ENCODE measurements at regions not wholly inside any gene's neighbourhood (a gene's known extent, or its start where the extent isn't known, plus 50 kb on each side); places are given as distances from the start of the nearest gene placed in this dataset.

DNA sequence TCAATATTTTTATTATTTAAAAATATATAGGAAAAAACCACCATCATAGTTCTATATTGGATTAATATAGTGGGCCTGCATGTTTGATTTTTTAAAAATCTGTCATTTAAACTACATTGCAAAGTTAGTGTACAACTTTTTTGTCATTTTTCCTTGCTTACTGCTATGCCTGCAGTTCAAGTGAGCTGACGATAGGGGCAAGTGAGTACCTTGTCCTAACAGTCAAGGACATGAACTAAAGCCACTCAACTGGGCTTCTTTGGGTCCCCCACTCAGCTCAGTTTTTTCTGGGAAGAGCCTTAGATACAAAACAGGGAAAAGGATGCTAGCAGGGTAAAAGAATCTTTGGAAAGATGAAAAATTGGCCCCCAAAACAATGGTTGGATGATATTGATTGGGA lies 269.9 kb downstream of the MAN2A1 start:
- Mint-ChIP-seq H3K27ac (no peak overlapping the region), H3K4me3 (no peak overlapping the region)

DNA sequence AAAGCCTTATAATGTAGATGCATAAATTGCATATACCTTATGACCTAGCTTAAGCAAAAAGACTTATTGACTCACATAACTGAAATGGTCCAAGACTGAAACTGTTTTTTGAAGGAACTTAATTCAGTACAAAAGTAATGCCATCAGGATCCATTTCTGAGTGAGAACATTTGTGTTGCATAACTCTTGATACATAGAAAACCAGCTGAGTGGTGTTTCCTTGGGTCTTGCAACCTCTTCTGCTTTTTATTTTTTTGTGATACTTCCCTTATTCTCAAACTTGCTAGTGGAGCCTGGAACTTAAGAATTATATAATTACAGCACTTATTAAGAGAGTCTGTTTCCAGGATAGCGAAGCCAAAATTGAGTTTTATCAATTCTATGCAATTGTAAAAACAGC lies 272.0 kb downstream of the MAN2A1 start:
- Mint-ChIP-seq H3K27me3 (no peaks in the 10 kb centered on the region), H3K4me1 (peaks cover 27% of the 10 kb centered on the region), H3K9me3 (no peaks in the 10 kb centered on the region), H3K27ac (no peak overlapping the region), H3K4me3 (no peak overlapping the region)
- no peak for ATAC-seq
- DNase-seq: no peak

More for the DNA sequence above, 269.9 kb downstream of the MAN2A1 start:
- Mint-ChIP-seq H3K27me3 (no peaks in the 10 kb centered on the region), H3K4me1 (peaks cover 21% of the 10 kb centered on the region), H3K9me3 (no peaks in the 10 kb centered on the region)
- no peak for DNase-seq
- no peak for ATAC-seq

GRCh38 chr5:109962882-109963603 lies 273.3 kb downstream of the MAN2A1 start:
- Mint-ChIP-seq H3K4me3 (no peak overlapping the region), H3K27me3 (no peaks in the 10 kb centered on the region), H3K4me1 (peaks cover 27% of the 10 kb centered on the region), H3K9me3 (peaks cover 0 to 5% of the 10 kb centered on the region in 2 donors), H3K27ac (peak overlapping the region in 1 of 2 donors; percentile 72)
- peak; percentile 79 for ATAC-seq
- no peak for DNase-seq

- H3K27ac Mint-ChIP-seq: no peak overlapping the region
Measured at GRCh38 chr5:109964136-109964535, 274.4 kb downstream of the MAN2A1 start.

DNA sequence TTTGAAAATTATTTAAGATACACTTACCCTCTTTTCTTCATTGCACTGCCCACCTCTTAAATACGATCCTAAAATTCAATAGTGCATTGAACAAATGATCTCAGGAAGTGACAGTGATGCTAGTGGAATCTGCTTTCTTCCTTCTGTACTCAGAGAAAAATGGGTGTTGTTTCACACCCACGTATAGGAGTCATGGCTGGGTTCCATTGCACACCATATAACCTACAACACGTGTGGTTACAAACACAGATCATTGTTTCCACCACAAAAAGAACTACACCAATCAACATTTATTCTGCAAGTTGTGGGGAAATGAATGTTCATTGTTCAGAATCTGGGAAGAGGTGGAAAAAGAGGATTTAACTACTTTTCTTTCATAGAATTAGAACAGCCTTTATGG lies 275.9 kb downstream of the MAN2A1 start:
- DNase-seq (no peak), ATAC-seq (no peak)
- H3K27me3 Mint-ChIP-seq: no peaks in the 10 kb centered on the region
- no peak overlapping the region for H3K27ac Mint-ChIP-seq
- H3K9me3 Mint-ChIP-seq: peaks cover 0 to 5% of the 10 kb centered on the region in 2 donors
- no peak overlapping the region for H3K4me3 Mint-ChIP-seq
- H3K4me1 Mint-ChIP-seq: peaks cover 20% of the 10 kb centered on the region

More at GRCh38 chr5:109964136-109964535, 274.4 kb downstream of the MAN2A1 start:
- peaks cover 20% of the 10 kb centered on the region for H3K4me1 Mint-ChIP-seq
- DNase-seq (no peak), ATAC-seq (peak; percentile 49)
- peaks cover 0 to 5% of the 10 kb centered on the region in 2 donors for H3K9me3 Mint-ChIP-seq
- H3K27me3 Mint-ChIP-seq: no peaks in the 10 kb centered on the region
- no peak overlapping the region for H3K4me3 Mint-ChIP-seq

DNA sequence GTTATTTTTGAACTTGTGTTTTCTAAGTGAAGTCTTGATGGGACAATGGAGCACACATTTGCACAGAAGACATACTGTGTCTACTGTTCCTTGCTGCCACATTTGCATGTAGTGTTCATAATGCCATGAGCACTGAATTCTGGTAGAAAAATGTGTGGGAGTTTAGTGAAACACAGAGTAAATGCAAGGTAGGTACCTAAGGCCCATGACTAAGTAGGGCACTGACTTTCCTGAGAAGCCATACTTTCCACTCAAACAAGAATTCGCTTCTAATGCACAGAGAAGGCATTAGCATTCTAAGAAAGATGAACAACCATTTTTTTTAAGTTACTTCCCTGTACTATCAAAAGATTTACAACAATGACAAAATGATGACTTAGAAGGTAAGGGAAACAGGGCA lies 282.2 kb downstream of the MAN2A1 start:
- peaks cover 0 to 5% of the 10 kb centered on the region in 2 donors for H3K9me3 Mint-ChIP-seq
- no peak overlapping the region for H3K27ac Mint-ChIP-seq
- peaks cover 19% of the 10 kb centered on the region for H3K4me1 Mint-ChIP-seq
- ATAC-seq (no peak), DNase-seq (no peak)
- no peak overlapping the region for H3K4me3 Mint-ChIP-seq
- H3K27me3 Mint-ChIP-seq: no peaks in the 10 kb centered on the region

DNA sequence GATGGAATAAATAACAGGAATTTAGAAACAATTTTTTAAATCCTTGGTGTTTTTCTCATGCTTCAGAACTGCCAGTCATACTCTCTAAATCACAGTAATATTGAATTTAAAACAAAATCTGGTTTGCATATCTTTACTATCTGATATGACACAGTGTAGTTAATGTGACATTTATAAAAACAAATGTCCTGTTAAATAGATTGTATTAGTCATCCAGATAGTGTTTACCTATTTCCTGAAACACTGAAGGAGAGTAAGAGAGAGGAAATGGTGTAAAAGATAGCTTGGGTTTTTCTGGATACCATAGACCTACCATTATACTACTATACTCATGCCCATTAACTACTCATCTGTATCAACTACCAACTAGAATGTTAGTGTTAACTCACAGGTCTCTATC lies 292.3 kb downstream of the MAN2A1 start:
- no peaks in the 10 kb centered on the region for H3K27me3 Mint-ChIP-seq
- H3K27ac Mint-ChIP-seq: no peak overlapping the region
- H3K9me3 Mint-ChIP-seq: peaks cover 0 to 6% of the 10 kb centered on the region in 2 donors
- ATAC-seq (no peak), DNase-seq (no peak)
- H3K4me3 Mint-ChIP-seq: no peak overlapping the region
- no peaks in the 10 kb centered on the region for H3K4me1 Mint-ChIP-seq

GRCh38 chr5:109982966-109983534 lies 293.3 kb downstream of the MAN2A1 start:
- Mint-ChIP-seq H3K27me3 (no peaks in the 10 kb centered on the region), H3K27ac (peak overlapping the region in 1 of 2 donors; percentile 47), H3K9me3 (peaks cover 0 to 6% of the 10 kb centered on the region in 2 donors), H3K4me3 (no peak overlapping the region), H3K4me1 (no peaks in the 10 kb centered on the region)
- ATAC-seq (no peak), DNase-seq (no peak)

DNA sequence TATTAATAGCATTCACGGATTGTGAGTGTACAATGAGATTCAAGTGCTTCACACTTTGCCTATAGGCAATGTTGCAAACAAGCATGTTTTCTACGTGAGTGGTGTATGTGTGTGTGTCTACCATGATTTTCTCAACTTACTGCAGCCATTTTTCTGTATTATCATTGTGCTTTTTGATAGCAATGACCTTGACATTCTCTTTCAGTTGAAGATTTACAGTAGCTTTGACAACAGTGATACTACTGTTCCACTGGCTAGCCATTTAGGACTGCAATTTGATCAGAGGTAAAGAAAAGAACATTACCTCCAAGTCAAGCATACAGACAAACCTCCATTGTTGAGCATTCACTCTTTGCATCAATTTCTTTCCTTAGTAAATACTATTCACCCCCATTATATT lies 297.0 kb downstream of the MAN2A1 start:
- ATAC-seq (no peak), DNase-seq (no peak)
- Mint-ChIP-seq H3K9me3 (peaks cover 0 to 6% of the 10 kb centered on the region in 2 donors), H3K27me3 (no peaks in the 10 kb centered on the region), H3K4me1 (no peaks in the 10 kb centered on the region), H3K4me3 (no peak overlapping the region), H3K27ac (no peak overlapping the region)

- H3K4me3 Mint-ChIP-seq: no peak overlapping the region
- no peak overlapping the region for H3K27ac Mint-ChIP-seq
Measured at GRCh38 chr5:109987355-109987754, 297.6 kb downstream of the MAN2A1 start.

DNA sequence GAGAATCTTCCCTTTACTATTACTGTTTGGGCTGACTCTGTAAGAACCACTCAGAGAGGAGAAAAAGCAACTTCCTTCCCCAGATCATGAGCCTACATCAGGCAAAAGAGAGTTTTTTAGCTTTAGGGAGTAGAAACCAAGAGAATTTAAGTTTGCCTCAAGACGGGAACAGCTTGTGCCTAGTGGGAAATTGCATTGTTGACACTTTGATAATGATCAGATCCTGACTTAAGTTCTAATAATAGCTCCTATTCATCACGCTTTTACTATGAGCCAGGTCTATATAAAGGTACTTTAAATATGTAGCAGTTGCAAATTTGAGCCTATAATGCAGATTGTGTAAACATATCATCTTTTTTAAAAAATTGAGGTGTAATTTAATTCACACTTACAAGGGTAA lies 298.2 kb downstream of the MAN2A1 start:
- H3K9me3 Mint-ChIP-seq: peaks cover 0 to 6% of the 10 kb centered on the region in 2 donors
- no peak for ATAC-seq
- H3K4me1 Mint-ChIP-seq: no peaks in the 10 kb centered on the region
- DNase-seq: no peak
- H3K27ac Mint-ChIP-seq: no peak overlapping the region
- no peak overlapping the region for H3K4me3 Mint-ChIP-seq
- H3K27me3 Mint-ChIP-seq: no peaks in the 10 kb centered on the region

More at GRCh38 chr5:109987355-109987754, 297.6 kb downstream of the MAN2A1 start:
- Mint-ChIP-seq H3K4me1 (no peaks in the 10 kb centered on the region), H3K27me3 (no peaks in the 10 kb centered on the region), H3K9me3 (peaks cover 0 to 6% of the 10 kb centered on the region in 2 donors)
- DNase-seq (no peak), ATAC-seq (no peak)

- no peaks in the 10 kb centered on the region for H3K4me1 Mint-ChIP-seq
- H3K27me3 Mint-ChIP-seq: no peaks in the 10 kb centered on the region
- DNase-seq (no peak), ATAC-seq (no peak)
- H3K9me3 Mint-ChIP-seq: peaks cover 0 to 6% of the 10 kb centered on the region in 2 donors
- H3K4me3 Mint-ChIP-seq: no peak overlapping the region
- H3K27ac Mint-ChIP-seq: no peak overlapping the region
Measured at GRCh38 chr5:109989161-109989560, 299.4 kb downstream of the MAN2A1 start.

GRCh38 chr5:109989994-109990722 lies 300.4 kb downstream of the MAN2A1 start:
- Mint-ChIP-seq H3K9me3 (peaks cover 0 to 3% of the 10 kb centered on the region in 2 donors), H3K27me3 (no peaks in the 10 kb centered on the region), H3K4me1 (no peaks in the 10 kb centered on the region), H3K27ac (peak overlapping the region in 1 of 2 donors; percentile 46), H3K4me3 (no peak overlapping the region)
- DNase-seq (no peak), ATAC-seq (no peak)

DNA sequence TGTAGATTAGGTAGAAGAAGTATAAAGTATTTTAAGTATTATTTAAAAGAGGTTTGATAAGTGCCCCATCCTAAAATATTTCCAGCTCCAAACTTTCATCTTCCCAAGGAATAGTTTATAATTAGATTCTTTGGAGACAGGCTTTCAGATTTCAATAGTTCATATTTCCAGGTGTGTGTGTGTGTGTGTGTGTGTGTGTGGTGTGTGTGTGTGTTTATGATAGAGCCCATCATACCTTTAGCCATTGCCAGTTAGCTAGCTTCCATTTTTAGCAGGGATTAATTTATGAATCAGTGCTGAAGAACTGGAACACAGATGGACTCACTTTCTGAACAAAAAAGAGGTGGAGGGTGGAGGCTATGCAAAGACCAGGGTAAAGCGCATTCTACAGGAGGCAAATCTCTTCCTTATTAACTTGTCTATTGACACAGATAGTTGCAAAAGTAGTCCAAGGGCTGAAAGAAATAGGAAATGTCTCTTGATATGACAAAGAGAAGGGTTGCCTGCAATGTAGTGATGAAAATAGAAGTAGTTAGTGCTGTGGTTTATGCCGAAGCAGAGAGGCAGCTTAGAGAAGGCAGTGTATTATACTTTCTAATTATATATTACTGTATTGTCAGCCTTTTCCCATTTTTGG lies 301.1 kb downstream of the MAN2A1 start:
- no peaks in the 10 kb centered on the region for H3K4me1 Mint-ChIP-seq
- no peak for DNase-seq
- no peaks in the 10 kb centered on the region for H3K9me3 Mint-ChIP-seq
- H3K27me3 Mint-ChIP-seq: no peaks in the 10 kb centered on the region
- no peak overlapping the region for H3K4me3 Mint-ChIP-seq
- H3K27ac Mint-ChIP-seq: peak overlapping the region in 1 of 2 donors; percentile 46
- no peak for ATAC-seq

GRCh38 chr5:109992264-109992915 lies 302.7 kb downstream of the MAN2A1 start:
- H3K27me3 Mint-ChIP-seq: no peaks in the 10 kb centered on the region
- ATAC-seq (no peak), DNase-seq (no peak)
- no peaks in the 10 kb centered on the region for H3K4me1 Mint-ChIP-seq
- no peaks in the 10 kb centered on the region for H3K9me3 Mint-ChIP-seq
- no peak overlapping the region for H3K27ac Mint-ChIP-seq
- H3K4me3 Mint-ChIP-seq: no peak overlapping the region

Data from stimulated activated naive CD8-positive, alpha-beta T cell treated with anti-CD3 and anti-CD28 coated beads, Interleukin-15, amount 100 ng/mL, for 72 hours (primary cell).